ENCODE measurements at regions not wholly inside any gene's neighbourhood (a gene's known extent, or its start where the extent isn't known, plus 50 kb on each side); places are given as distances from the start of the nearest gene placed in this dataset.

- DNase-seq (ENCODE audit: low spot score), result no peak
Measured at GRCh38 chr14:101230161-101230850, 326.8 kb upstream of the RTL1 start.

- no peak for DNase-seq (ENCODE audit: low spot score)
Measured at GRCh38 chr14:101230851-101231550, 327.5 kb upstream of the RTL1 start.

GRCh38 chr14:101231828-101232227, 328.3 kb upstream of the RTL1 start:
- DNase-seq (ENCODE audit: low spot score), result no peak

- DNase-seq (ENCODE audit: low spot score), result no peak
Measured at GRCh38 chr14:101232340-101233020, 328.8 kb upstream of the DIO3 start.

GRCh38 chr14:101233021-101233366, 328.3 kb upstream of the DIO3 start:
- DNase-seq (ENCODE audit: low spot score), result no peak

- DNase-seq (ENCODE audit: low spot score), result no peak
Measured at GRCh38 chr14:101233391-101233790, 327.9 kb upstream of the DIO3 start.

GRCh38 chr14:101233808-101234207, 327.5 kb upstream of the DIO3 start:
- DNase-seq (ENCODE audit: low spot score), result no peak

GRCh38 chr14:101234244-101234937, 326.9 kb upstream of the DIO3 start:
- DNase-seq (ENCODE audit: low spot score), result no peak

GRCh38 chr14:101234999-101235334, 326.3 kb upstream of the DIO3 start:
- no peak for DNase-seq (ENCODE audit: low spot score)

GRCh38 chr14:101235335-101236103, 325.8 kb upstream of the DIO3 start:
- DNase-seq (ENCODE audit: low spot score), result peak; percentile 79

GRCh38 chr14:101236496-101237251, 324.6 kb upstream of the DIO3 start:
- DNase-seq (ENCODE audit: low spot score), result no peak

- no peak for DNase-seq (ENCODE audit: low spot score)
Measured at GRCh38 chr14:101237252-101237616, 324.1 kb upstream of the DIO3 start.

- DNase-seq (ENCODE audit: low spot score), result no peak
Measured at GRCh38 chr14:101239065-101239464, 322.2 kb upstream of the DIO3 start.

- no peak for DNase-seq (ENCODE audit: low spot score)
Measured at GRCh38 chr14:101241147-101241546, 320.1 kb upstream of the DIO3 start.

- DNase-seq (ENCODE audit: low spot score), result no peak
Measured at GRCh38 chr14:101241807-101242278, 319.5 kb upstream of the DIO3 start.

GRCh38 chr14:101242442-101243385, 318.6 kb upstream of the DIO3 start:
- DNase-seq (ENCODE audit: low spot score), result no peak

GRCh38 chr14:101243587-101244338, 317.5 kb upstream of the DIO3 start:
- no peak for DNase-seq (ENCODE audit: low spot score)

GRCh38 chr14:101246894-101247841, 314.1 kb upstream of the DIO3 start:
- DNase-seq (ENCODE audit: low spot score), result no peak
